GM18870 (cell line): ENCODE measurements at regions not wholly inside any gene's neighbourhood (a gene's known extent, or its start where the extent isn't known, plus 50 kb on each side); places are given as distances from the start of the nearest gene placed in this dataset.
"Not testable (repeated sequence)": the region's sequence is repeated elsewhere in the genome, so short reads cannot be mapped to it uniquely, and the experiment has no call there.

Source experiments
- ATAC-seq: cut with Tn5 transposase; IDR thresholded peaks from one replicate; pipeline ENCODE4 v1.9.1; 2021; ENCODE audit warnings: moderate library complexity; ENCODE audit not compliant: unreplicated experiment

DNA sequence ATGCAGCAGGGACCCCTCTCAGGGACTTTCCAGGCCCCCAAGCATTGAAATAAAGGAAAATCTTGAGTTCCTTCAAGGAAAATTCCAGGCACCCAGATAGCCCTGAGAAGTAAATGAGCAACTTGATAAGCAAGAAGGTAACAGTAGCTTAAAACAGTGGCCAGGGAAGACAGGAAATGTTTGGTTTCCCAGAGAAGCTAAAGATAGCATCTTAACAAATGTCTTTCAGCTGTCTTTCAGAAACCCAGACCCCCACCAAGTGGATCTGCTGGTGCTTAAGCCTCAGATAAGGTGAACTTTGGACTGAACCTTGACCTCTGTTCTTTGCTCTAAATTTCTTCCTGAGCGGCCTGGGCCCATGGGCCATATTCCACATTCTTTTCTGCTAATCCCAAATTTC, 117.8 kb upstream of the CST7 start:
- no peak for ATAC-seq

DNA sequence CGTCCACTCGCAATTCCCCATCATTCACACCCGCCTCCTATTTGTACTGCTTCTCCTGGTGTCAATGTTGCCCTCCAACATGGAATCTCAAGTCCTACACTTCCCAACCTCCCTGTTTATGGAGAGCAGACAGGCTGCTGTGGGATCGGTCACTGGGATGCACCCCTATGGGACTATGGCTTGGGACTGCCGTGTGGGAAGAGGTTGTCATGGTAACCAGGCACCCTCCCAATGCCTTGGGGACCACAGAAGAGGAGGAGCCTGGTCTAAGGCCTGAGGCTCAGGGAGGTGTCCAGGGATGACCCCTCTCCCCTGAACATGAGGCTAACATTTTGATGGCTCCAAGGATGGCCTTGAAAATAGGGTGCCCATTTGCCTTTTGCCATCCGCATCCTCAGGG, 116.6 kb upstream of the CST7 start:
- no peak for ATAC-seq

DNA sequence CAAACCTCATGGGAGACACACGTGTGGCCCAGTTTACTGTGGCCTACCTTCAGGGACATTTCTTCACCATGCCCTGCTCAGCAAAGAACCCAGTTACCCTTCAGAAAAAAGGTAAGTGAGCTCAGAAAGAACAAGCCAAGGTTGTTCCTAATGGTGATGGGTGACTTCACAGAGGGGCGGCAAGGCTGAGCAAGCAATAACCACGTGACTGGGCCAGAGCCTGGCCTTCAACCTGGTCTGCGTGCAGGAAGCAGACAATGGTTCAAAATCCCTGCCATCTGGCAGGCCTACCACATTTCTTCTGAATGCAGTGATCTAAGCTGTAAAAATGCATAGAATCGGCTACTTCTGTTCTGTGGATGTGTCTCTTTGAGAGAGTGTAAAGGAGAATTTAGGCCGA, 115.5 kb upstream of the CST7 start:
- no peak for ATAC-seq

DNA sequence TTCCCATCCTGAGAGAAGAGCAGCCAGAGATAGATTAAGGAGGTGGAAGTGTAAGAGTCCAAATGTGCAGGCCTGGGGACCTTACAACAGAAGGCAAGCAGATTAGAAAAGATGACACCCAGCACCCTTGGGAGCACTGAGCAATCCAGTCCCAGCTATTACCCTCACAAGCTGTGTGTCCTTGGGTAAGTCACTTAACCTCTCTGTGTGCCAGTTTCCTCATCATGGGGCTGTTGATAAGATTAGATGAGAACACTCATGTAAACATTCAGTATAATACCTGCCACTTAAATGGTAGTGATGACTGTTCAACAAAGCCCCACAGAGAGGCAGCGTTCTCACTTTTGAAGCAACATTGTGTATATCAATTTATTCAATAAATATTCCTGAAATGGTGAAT, 114.8 kb upstream of the CST7 start:
- no peak for ATAC-seq

DNA sequence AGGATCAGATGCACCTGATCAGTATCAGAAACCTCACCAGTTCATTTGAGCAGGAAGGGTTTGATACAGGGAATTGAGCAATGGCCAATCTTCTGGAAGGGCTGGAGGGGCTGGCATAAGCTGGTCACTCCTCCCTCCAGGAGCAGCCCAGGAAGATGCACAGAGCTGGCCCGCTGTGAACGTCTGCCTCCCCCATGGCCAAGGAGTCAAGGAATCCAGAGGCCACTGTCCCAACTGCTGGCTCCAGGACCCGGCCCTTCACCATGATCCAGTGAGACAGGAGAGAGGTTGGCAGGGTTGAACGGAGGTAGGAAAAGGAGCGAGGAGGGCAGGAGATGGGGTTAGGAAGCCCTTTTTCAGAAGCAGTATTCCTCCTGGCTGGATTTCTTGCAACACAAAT, 113.9 kb upstream of the CST7 start:
- no peak for ATAC-seq

DNA sequence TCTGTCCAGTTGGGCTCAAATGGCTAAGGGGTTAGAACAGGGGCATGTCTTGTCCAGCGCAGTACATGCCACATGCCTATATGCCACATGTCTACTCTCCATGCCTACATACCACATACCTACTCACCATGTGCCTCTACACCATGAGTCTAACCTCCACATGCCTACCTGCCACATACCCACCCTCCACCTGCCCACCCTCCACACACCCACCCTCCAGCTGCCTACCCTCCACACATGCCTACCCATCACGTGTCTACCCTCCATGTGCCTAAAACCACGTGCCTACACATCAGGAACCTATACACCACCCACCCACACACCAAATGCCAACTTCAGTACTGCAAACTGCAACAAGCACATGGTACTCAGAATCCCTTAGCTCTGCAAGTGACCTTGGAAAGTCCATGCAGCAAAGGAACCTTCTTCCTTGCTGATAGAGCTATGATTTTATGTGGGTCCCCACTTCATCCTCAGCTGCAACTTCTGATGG, 113.0 kb upstream of the CST7 start:
- ATAC-seq, result no peak

DNA sequence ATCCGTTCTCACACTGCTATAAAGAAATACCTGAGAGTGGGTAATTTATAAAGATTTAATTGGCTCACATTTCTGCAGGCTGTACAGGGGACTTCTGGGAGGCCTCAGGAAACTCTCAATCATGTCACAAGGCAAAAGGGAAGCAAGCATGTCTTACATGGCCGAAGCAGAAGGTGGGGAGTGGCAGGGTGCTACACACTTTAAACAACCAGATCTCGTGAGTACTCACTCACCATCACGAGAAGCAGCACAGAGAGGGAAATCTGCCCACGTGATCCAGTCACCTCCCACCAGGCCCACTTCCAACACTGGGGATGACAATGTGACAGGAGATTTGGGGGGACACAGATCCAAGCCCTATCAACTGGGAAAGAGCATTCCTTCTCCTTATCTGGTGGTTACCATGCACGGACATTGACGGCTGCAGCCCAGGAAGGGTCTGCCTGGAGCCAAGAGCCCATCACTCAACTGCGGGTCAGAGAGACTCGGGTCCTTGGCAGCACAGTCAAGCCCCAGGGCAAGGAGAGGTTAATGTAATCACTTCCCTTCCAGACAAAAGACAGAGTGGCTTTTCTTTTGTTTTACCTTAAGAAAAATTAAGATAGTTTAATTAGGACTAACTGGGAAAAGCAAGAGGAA, 112.3 kb upstream of the CST7 start:
- ATAC-seq, result no peak

DNA sequence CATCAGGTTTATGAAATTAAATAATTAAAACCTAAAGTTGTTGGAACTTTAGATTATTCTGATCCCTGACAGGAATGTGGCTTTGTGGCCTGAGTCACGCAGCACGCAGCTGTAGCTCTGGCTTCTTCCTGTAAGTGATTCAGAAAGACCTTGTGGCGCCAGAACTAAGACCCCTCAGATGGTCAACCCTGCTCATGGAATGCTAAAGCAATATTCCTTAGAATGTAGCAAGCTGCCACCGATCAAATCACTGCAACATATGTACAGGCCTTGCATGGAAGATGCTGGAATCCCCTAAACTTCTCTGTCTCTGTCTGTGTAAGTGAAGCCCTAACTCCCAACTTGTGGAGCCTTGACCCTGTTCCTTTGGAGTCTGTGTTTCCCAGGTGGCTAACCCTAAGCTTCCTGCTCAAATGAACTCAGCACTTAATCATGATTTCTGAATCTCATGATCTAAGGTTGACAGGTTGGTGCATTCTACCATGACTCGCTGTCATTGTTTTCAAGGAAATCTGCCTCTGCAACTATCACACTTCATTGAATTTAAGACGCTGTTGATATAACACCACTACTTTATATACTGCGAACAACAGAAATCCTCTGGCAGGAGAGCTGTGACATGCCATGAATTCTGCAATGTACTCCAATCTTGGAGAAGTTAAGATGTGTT, 111.2 kb upstream of the CST7 start:
- ATAC-seq, result no peak

DNA sequence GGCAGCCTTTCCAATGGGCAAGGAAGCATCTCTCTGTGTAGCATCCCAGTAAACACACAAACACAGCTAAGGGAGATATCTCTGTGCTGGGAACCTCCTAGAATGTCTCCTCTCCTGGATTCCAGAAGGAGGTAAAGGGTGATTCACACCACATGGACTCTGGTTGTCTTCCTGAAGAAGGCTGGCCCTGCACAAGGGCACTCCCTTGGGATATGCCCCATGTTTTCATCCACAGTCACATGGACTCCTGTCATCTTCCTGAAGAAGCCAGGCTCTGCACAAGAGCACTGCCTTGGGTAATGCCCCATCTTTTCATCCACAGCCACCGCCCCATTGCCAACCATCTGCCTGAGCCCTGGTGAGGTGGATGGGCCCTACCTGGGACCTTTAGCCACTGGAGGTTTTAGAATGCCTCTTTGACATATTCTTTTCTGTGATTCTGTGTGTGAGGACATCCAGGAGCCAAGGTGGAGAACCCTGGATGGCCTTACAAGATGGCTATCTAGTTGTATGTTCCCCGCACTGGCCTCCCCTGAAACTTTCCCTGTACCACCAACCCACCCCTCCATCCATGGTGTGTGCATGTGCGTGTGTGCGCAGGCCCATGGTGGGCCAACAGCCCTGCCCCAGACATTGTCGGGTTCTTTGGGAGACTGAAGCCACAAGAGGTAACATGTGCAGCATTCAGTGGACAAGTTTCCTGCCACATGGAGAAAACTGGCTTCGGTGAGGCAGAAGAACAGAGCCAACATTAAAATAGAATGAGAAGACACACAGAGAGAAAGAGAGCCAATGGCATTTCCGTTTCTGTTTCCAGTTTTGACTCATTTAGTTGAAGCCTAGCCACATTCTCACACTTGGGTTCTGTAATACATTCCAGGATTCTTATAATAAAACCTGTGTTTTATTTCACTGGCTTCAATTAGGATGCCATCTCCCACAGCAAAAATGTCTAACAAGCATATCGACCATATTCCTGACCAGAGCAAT, 110.2 kb upstream of the CST7 start:
- no peak for ATAC-seq

DNA sequence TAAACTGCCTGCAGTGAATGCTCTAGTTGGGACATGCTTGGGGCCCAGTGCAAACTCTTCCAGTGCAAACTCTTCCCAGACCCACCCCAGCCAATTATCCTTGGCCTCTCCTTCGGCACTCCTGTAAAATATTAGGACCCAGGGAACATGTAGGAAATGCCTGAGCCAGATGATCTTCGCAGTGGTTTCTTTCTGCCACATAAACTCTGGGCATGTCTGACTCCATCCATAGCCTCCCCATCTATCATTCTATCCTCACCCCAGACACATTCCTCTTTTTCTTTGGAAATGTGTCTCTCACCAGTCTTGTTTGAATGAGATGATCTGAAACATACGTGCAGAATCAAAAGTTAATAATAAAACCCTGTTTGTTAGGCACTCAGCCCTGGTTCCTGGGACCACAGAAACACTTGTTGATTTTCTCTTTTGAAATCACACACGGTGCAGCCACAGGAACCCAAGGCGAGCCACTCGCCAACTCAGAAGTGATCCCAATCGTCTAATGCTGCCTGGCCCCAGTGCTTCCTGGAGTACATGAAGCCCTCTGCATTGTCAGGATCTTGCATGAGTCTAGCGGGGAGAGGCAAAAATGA, 108.9 kb upstream of the CST7 start:
- no peak for ATAC-seq

DNA sequence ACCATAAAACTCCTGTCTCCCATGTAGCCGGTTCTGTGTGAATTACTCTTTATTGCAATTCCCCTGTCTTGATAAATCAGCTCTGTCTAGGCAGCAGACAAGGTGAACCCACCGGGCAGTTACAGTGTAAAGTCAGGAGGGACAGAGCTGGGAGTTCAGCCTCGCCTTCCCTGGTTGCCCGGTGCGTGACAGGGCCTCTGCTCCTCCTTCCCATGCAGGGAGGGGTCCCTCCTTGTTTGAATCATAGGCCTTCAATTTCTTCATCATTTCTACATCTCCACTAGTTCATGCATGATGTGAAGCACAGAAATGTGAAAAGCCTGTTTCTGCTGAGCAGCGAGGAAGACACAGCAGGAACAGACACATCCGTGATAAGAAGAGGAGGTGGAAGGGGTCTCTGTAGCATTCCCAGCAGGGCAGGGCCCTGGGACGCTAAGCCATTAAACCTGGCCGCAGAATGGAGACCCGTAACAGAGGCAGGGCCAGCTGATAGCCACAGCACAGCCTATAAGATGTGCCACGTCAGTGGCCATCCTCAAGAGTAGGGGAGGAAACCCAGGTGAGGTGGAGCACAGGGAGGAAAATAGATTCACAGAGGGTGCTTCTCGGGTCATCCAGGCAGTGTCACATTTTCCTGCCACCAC, 106.7 kb upstream of the CST7 start:
- ATAC-seq, result no peak

DNA sequence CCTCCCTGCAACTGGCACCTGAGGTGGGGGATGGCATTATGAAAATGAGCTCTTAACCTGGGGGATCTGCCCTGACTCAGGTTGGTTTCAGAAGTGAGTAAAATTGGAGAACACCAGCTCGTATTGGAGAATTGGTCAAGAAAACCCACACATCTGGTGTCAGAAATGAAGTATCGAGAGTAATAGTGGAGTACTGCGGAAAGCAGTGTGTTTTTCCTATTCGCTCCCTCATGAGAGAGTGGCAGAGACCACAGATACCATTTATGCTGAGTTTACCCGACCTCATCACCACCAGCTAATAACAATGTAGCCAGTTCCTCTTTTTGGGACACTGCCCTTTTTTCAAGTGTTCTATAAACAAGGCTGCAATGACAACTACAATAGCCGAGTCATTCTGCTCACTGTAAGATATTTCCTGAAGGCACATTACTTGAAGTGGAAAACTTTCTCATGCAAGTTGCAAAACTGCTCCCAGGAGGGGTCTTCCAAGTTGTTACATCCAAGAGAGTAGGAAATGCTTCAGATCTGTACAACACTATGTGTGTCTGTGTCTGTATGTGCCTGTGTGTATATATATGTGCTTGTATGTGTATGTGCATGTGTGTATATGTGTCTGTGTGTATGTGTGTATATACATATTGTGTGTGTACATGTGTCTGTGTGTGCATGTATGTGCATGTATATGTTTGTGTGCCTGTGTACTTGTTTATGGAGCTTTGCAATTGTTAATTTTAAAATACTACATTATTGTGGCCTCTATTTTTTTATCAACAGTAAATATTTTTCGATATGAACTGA, 106.0 kb upstream of the CST7 start:
- peak; percentile 95 for ATAC-seq

DNA sequence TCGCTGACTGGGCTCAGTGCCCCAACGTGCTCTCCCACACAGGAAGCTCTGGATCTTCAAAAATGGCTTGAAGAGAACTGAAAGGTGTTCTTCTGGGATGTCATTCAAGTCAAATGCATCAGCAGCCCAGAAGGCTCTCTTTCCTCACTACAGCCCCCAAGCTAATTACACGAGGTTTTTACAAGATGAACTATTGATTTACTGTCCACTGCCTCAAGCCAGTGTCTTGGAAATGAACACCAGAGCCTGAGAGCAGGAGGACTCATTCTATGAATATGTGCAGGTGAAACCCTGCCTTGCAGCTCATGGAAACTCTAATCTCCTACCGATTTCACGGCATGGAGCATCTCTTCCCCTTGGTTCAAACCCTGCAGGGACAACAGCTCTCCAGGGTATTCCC, 98.9 kb upstream of the CST7 start:
- ATAC-seq, result no peak

DNA sequence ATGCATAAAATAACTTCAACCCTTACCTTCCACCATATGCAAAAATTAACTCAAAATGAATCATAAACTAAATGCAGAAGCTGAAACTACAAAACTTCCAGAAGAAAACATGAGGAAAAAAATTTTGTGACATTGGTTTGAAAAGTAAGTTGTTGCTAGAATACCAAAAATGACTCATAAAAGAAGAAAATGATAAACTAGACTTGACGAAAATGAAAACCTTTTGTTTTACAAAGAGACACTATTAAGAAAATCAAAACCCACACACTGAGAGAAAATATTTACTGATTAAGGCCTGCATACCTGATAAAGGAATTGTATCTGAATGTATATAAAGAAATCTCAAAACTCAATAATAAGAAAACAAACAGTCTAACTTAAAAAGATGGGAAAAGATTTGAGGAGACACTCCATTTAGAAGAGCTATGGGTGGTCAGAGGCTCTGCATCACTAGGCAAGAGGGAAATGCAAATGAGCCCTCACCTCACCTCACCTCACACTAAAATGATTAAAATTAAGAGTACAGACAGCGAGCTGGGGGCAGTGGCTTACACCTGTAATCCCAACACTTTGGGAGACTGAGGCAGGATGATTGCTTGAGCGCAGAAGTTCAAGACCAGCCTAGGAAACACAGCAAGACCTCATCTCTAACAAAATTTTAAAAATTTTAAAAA, 97.6 kb upstream of the CST7 start:
- ATAC-seq, result peak; percentile 40

DNA sequence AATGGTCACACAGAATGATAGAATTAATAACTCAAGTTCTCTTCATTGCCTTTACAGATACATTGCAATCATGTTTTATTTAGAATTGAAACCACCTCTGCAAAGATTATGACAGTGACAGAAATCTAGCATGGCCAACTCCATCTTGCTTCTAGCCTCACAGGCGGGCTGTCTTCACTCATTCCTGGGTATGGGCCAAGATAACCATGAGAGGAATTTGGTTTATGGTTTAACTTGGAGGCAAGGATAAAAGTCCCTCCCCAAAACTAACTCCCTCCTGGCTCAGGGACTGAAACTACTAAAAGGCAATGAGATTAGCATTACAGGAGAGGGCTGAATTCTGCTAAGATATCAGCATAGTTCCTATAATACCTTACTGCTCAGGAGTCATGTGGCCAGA, 95.2 kb upstream of the CST7 start:
- no peak for ATAC-seq

DNA sequence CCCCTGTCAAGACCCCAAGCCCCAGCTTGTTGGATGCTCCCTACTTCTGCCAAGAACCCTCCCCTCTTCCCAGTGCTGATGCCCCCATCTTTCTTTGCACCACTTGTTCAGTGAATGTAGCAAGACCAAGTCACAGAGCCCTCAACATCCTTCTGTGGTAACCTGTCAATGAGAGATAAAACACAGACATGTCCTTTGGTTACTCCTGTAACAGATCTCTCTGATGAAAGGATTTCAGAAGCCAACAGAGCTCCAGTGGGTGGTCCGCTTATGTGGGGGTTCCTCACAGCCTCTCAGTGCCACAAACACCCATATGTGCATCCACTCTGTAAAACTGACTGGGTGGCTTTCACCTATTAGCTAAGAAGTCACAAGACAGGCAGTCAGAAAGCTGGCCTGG, 93.2 kb upstream of the CST7 start:
- no peak for ATAC-seq

DNA sequence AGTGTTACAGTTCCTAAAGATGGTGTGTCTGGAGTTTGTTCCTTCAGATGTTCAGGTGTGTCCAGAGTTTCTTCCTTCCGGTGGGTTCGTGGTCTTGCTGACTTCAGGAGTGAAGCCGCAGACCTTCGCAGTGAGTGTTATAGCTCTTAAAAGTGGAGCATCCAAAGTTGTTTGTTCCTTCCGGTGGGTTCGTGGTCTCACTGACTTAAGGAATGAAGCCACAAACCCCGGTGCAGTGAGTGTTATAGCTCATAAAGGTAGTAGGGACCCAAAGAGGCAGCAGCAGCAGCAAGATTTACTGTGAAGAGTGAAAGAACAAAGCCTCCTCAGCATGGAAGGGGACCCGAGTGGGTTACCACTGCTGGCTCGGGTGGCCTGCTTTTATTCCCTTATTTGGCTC, 90.6 kb upstream of the CST7 start:
- not testable (repeated sequence) for ATAC-seq

DNA sequence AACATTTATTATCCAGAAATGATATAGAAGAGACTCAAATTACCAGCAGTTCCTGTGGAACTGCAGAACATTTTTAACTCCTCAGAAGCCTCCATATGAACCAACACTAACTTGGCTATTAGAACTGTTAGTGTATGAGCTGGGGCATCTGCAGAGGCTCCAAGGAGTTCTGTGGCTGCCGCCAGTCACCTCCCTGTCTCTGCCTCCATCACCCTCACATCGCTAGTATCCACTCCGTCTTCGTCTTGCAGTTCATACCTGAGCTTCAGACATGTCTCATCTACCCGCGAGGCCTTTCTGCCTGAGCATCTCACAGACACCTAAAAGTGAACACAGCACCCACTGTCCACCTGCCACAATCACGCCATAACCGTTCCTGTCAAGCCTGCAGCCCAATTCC, 89.5 kb upstream of the CST7 start:
- no peak for ATAC-seq

DNA sequence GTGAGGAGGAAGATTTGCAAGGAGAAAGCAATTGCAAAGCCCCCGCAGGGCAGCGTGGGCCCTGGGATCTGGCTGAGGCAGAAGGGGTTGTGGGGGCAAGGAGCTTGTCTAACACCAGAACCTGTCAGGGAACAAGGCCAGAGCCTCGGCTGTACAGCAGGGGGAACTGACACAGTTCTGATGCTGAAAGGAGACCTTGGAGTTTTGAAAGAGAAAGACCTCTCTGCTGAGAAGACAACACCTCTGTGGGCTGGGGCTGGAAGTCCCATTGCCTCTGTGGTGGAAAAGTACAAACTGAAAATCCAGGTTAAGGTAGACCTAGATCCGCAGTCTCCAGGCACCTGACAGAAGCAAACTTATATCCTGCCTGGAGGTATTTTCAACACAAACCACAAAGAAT, 86.9 kb upstream of the CST7 start:
- no peak for ATAC-seq
